PC-9 (cell line): ENCODE measurements at regions not wholly inside any gene's neighbourhood (a gene's known extent, or its start where the extent isn't known, plus 50 kb on each side); places are given as distances from the start of the nearest gene placed in this dataset.

Experiments
- EZH2 ChIP-seq: fragments of 200-600 bp; sonication (generic); IDR thresholded peaks from 2 replicates; pipeline ENCODE4 v1.8.0; 2017; ENCODE audit warnings: antibody characterized with exemption, low read depth
- TF ChIP-seq, protein P1 (sequence below): fragments of 200-600 bp; sonication (generic); conservative IDR thresholded peaks from 2 replicates; pipeline ENCODE4 v1.6.1; 2017; ENCODE audit warnings: mixed run types, antibody characterized with exemption, mild to moderate bottlenecking, moderate library complexity

DNA sequence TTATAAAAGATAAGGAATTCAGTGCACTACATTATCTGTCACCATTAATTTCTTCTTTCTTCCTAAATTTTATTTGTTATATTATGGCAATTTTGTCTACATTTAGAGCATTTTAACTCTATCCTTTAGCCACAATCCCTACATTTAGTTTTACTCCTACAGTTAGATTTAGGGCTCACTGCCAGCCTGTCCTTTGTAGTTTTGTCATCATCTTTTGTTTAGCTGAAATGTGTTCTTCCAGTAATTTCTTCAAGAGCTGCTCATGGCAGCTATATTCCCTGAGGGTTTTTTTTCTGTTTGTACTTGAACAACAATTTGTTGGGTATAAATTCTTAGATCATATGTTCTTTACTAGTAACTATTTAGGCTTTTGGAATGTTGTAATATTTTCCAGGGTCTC is 72.7 kb upstream of the B3GAT2 start:
- TF ChIP-seq, protein P1, sequence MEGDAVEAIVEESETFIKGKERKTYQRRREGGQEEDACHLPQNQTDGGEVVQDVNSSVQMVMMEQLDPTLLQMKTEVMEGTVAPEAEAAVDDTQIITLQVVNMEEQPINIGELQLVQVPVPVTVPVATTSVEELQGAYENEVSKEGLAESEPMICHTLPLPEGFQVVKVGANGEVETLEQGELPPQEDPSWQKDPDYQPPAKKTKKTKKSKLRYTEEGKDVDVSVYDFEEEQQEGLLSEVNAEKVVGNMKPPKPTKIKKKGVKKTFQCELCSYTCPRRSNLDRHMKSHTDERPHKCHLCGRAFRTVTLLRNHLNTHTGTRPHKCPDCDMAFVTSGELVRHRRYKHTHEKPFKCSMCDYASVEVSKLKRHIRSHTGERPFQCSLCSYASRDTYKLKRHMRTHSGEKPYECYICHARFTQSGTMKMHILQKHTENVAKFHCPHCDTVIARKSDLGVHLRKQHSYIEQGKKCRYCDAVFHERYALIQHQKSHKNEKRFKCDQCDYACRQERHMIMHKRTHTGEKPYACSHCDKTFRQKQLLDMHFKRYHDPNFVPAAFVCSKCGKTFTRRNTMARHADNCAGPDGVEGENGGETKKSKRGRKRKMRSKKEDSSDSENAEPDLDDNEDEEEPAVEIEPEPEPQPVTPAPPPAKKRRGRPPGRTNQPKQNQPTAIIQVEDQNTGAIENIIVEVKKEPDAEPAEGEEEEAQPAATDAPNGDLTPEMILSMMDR = no peak
- no peak for TF ChIP-seq EZH2
